ENCODE measurements at regions not wholly inside any gene's neighbourhood (a gene's known extent, or its start where the extent isn't known, plus 50 kb on each side); places are given as distances from the start of the nearest gene placed in this dataset.

- DNase-seq (ENCODE audit: low spot score): no peak
Measured at GRCh38 chr1:30419831-30420230, 303.6 kb downstream of the MATN1 start.

GRCh38 chr1:30418939-30419720 lies 304.3 kb downstream of the MATN1 start:
- no peak for DNase-seq (ENCODE audit: low spot score)

- no peak for DNase-seq (ENCODE audit: low spot score)
Measured at GRCh38 chr1:30418061-30418938, 305.1 kb downstream of the MATN1 start.

- no peak for DNase-seq (ENCODE audit: low spot score)
Measured at GRCh38 chr1:30417701-30418046, 305.7 kb downstream of the MATN1 start.

GRCh38 chr1:30417001-30417700 lies 306.2 kb downstream of the MATN1 start:
- no peak for DNase-seq (ENCODE audit: low spot score)

GRCh38 chr1:30416221-30416820 lies 307.1 kb downstream of the MATN1 start:
- no peak for DNase-seq (ENCODE audit: low spot score)

- no peak for DNase-seq (ENCODE audit: low spot score)
Measured at GRCh38 chr1:30415171-30415940, 308.0 kb downstream of the MATN1 start.

GRCh38 chr1:30414851-30415165 lies 308.6 kb downstream of the MATN1 start:
- no peak for DNase-seq (ENCODE audit: low spot score)

GRCh38 chr1:30414086-30414850 lies 309.1 kb downstream of the MATN1 start:
- no peak for DNase-seq (ENCODE audit: low spot score)

- DNase-seq (ENCODE audit: low spot score): no peak
Measured at GRCh38 chr1:30413606-30414005, 309.8 kb downstream of the MATN1 start.

GRCh38 chr1:30413111-30413440 lies 310.3 kb downstream of the MATN1 start:
- no peak for DNase-seq (ENCODE audit: low spot score)

- peak; percentile 7 for DNase-seq (ENCODE audit: low spot score)
Measured at GRCh38 chr1:30412241-30413110, 310.9 kb downstream of the MATN1 start.

GRCh38 chr1:30411206-30411605 lies 312.2 kb downstream of the MATN1 start:
- no peak for DNase-seq (ENCODE audit: low spot score)

- DNase-seq (ENCODE audit: low spot score): no peak
Measured at GRCh38 chr1:30410153-30410851, 313.1 kb downstream of the MATN1 start.

GRCh38 chr1:30409476-30410152 lies 313.8 kb downstream of the MATN1 start:
- no peak for DNase-seq (ENCODE audit: low spot score)

GRCh38 chr1:30407865-30408580 lies 315.4 kb downstream of the MATN1 start:
- no peak for DNase-seq (ENCODE audit: low spot score)

GRCh38 chr1:30406996-30407864 lies 316.2 kb downstream of the MATN1 start:
- no peak for DNase-seq (ENCODE audit: low spot score)

All from activated CD4-positive, alpha-beta T cell treated with anti-CD3 and anti-CD28 coated beads, Interleukin-2, Interleukin-4, amounts not matched to agents 100 ng/mL and 50 ng/mL, durations not matched to agents 16 hours and 8 hours (primary cell).